ENCODE measurements at regions not wholly inside any gene's neighbourhood (a gene's known extent, or its start where the extent isn't known, plus 50 kb on each side); places are given as distances from the start of the nearest gene placed in this dataset.
A peak's percentile ranks its signal among the peaks of the same experiment; 100 is the strongest.

DNA sequence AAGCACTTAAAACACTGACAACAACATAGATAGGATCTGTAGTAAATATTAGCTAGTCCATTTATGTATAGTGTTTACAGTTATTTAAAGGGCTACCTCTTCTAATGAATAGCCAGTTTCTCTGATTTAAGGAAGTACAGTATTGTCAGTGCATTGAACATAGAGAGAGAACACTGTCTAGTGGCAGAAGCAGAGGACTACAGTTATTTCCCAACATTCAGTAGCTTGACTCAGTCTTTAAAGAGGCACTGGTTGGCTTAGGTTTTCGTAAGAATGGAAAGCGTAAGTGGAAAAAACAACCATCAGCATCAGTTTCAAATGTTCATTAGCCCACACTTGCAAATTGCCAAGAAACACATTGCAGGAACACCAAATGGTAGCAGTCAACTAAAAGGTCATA lies 125.0 kb upstream of the HMGA2 start:
- Histone ChIP-seq H3K4me1 (ENCODE audit: control insufficient read depth in 1 of 2, insufficient read depth in 2 of 2, low read depth in 1 of 2, low read length in 1 of 2) (peaks cover 0 to 16% of the 10 kb centered on the region in 2 experiments; a peak in 3 of 4 replicates), H3K79me2 (ENCODE audit: insufficient read depth) (no peaks in the 10 kb centered on the region), H3K4me3 (ENCODE audit: low read depth in 2 of 2, low read length in 1 of 2) (no peak overlapping the region), H4K20me1 (ENCODE audit: insufficient read depth) (no peaks in the 10 kb centered on the region), H3K4me2 (no peak overlapping the region), H3K27ac (ENCODE audit: low read depth in 2 of 2, low read length in 1 of 2) (peak overlapping the region in 1 of 2 experiments; percentile 24; a peak in 1 of 4 replicates), H3K9me3 (0 out of 2 replicates have a peak, but pooled peaks cover 7% of the 10 kb centered on the region), H3K9me2 (no peaks in the 10 kb centered on the region), H2AFZ (ENCODE audit: low read depth) (no peak overlapping the region; the same call in 1 of the 2 replicates), H3K9ac (no peak overlapping the region), H3K36me3 (replicated peaks in 1 of 2; ENCODE audit: control insufficient read depth in 1 of 2, insufficient read depth in 2 of 2, low read length in 1 of 2) (no peaks in the 10 kb centered on the region), H3K27me3 (ENCODE audit: insufficient read depth) (no peaks in the 10 kb centered on the region), H3F3A (replicated peaks; ENCODE audit: insufficient read depth) (peaks cover 33% of the 10 kb centered on the region)
- ChIA-PET CTCF (interaction anchor here (1.4 kb wide), 1 partner anchor 9 kb away, joined by 3 read pairs; no protein-coding TSS in a partner anchor), POLR2A (interaction anchor here (0.6 kb wide), 1 partner anchor 89 kb away, joined by 4 read pairs; no protein-coding TSS in a partner anchor)
- 29% methylated on average over 2 of the region's 2 CpGs for WGBS (ENCODE audit: low lambda C conversion rate)
- TF ChIP-seq TAF1 (IDR thresholded peaks at IDR 0.05; ENCODE audit: borderline replicate concordance, low read depth, low read length), result no peak
- TF ChIP-seq ELF1 (IDR thresholded peaks at IDR 0.05), result no peak
- TF ChIP-seq, protein P1, sequence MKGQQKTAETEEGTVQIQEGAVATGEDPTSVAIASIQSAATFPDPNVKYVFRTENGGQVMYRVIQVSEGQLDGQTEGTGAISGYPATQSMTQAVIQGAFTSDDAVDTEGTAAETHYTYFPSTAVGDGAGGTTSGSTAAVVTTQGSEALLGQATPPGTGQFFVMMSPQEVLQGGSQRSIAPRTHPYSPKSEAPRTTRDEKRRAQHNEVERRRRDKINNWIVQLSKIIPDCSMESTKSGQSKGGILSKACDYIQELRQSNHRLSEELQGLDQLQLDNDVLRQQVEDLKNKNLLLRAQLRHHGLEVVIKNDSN (IDR thresholded peaks at IDR 0.05; ENCODE audit: borderline replicate concordance, low read depth), result no peak
- TF ChIP-seq YY1 (IDR thresholded peaks at IDR 0.05; ENCODE audit: low read depth), result no peak
- TF ChIP-seq, protein P2, sequence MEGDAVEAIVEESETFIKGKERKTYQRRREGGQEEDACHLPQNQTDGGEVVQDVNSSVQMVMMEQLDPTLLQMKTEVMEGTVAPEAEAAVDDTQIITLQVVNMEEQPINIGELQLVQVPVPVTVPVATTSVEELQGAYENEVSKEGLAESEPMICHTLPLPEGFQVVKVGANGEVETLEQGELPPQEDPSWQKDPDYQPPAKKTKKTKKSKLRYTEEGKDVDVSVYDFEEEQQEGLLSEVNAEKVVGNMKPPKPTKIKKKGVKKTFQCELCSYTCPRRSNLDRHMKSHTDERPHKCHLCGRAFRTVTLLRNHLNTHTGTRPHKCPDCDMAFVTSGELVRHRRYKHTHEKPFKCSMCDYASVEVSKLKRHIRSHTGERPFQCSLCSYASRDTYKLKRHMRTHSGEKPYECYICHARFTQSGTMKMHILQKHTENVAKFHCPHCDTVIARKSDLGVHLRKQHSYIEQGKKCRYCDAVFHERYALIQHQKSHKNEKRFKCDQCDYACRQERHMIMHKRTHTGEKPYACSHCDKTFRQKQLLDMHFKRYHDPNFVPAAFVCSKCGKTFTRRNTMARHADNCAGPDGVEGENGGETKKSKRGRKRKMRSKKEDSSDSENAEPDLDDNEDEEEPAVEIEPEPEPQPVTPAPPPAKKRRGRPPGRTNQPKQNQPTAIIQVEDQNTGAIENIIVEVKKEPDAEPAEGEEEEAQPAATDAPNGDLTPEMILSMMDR (IDR thresholded peaks at IDR 0.05), result peak; percentile 51
- no peak for TF ChIP-seq SIN3A (IDR thresholded peaks at IDR 0.05; ENCODE audit: borderline replicate concordance, low read depth, low read length)
- TF ChIP-seq GATA2 (CRISPR knock-in tag; IDR thresholded peaks at IDR 0.05), result no peak
- no peak for TF ChIP-seq EP300 (IDR thresholded peaks at IDR 0.05; ENCODE audit: borderline replicate concordance in 1 of 2, low read depth in 1 of 2, low read length in 1 of 2)
- no peak for TF ChIP-seq RCOR1 (IDR thresholded peaks at IDR 0.05; ENCODE audit: low read length)
- no peak for TF ChIP-seq MEF2A (IDR thresholded peaks at IDR 0.05; ENCODE audit: borderline replicate concordance, low read depth)
- TF ChIP-seq GABPA (IDR thresholded peaks at IDR 0.05; ENCODE audit: low read depth), result no peak
- TF ChIP-seq, protein P3, sequence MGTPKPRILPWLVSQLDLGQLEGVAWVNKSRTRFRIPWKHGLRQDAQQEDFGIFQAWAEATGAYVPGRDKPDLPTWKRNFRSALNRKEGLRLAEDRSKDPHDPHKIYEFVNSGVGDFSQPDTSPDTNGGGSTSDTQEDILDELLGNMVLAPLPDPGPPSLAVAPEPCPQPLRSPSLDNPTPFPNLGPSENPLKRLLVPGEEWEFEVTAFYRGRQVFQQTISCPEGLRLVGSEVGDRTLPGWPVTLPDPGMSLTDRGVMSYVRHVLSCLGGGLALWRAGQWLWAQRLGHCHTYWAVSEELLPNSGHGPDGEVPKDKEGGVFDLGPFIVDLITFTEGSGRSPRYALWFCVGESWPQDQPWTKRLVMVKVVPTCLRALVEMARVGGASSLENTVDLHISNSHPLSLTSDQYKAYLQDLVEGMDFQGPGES (IDR thresholded peaks at IDR 0.05; ENCODE audit: low read depth, low read length), result no peak
- TF ChIP-seq RXRA (IDR thresholded peaks at IDR 0.05; ENCODE audit: borderline replicate concordance, low read depth), result no peak
- no peak for TF ChIP-seq SMC3 (IDR thresholded peaks at IDR 0.05; ENCODE audit: low read depth, low read length)
- TF ChIP-seq, protein P4, sequence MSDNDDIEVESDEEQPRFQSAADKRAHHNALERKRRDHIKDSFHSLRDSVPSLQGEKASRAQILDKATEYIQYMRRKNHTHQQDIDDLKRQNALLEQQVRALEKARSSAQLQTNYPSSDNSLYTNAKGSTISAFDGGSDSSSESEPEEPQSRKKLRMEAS (IDR thresholded peaks at IDR 0.05; ENCODE audit: low read depth), result no peak
- peak; percentile 26; the same call in 1 of the 2 replicates for TF ChIP-seq RAD21 (IDR thresholded peaks at IDR 0.05; ENCODE audit: low read length)
- TF ChIP-seq, protein P5, sequence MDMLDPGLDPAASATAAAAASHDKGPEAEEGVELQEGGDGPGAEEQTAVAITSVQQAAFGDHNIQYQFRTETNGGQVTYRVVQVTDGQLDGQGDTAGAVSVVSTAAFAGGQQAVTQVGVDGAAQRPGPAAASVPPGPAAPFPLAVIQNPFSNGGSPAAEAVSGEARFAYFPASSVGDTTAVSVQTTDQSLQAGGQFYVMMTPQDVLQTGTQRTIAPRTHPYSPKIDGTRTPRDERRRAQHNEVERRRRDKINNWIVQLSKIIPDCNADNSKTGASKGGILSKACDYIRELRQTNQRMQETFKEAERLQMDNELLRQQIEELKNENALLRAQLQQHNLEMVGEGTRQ (IDR thresholded peaks at IDR 0.05; ENCODE audit: borderline replicate concordance, low read depth, low read length), result no peak
- DNase-seq, result no peak

Measured in SK-N-SH (cell line).